Nephron progenitor cell (in vitro differentiated cells): ENCODE measurements at regions not wholly inside any gene's neighbourhood (a gene's known extent, or its start where the extent isn't known, plus 50 kb on each side); places are given as distances from the start of the nearest gene placed in this dataset.

Experiments
- DNase-seq: peaks from one replicate; pipeline ENCODE4 v3.0.0; 2021
- H3K27ac Mint-ChIP-seq: 2 replicates; pipeline ENCODE4 v1.8.0; 2021; ENCODE audit warnings: mild to moderate bottlenecking, moderate library complexity, mixed read lengths
- H3K27me3 Mint-ChIP-seq: 2 replicates; pipeline ENCODE4 v1.8.0; 2021; ENCODE audit warnings: mild to moderate bottlenecking, low read depth, mixed read lengths; ENCODE audit not compliant: poor library complexity
- H3K36me3 Mint-ChIP-seq: 2 replicates; pipeline ENCODE4 v1.8.0; 2021; ENCODE audit warnings: low read depth, mixed read lengths
- H3K4me1 Mint-ChIP-seq: 2 replicates; pipeline ENCODE4 v1.8.0; 2021; ENCODE audit warnings: mixed read lengths
- H3K4me3 Mint-ChIP-seq: 2 replicates; pipeline ENCODE4 v1.8.0; 2021; ENCODE audit warnings: mild to moderate bottlenecking, moderate library complexity, mixed read lengths
- H3K9me3 Mint-ChIP-seq: 2 replicates; pipeline ENCODE4 v1.8.0; 2021; ENCODE audit warnings: mild to moderate bottlenecking, moderate library complexity, mixed read lengths
- CTCF ChIP-seq: fragments of 200-600 bp; sonication (generic); IDR thresholded peaks from 2 replicates; pipeline ENCODE4 v1.5.0; 2021; ENCODE audit warnings: antibody characterized with exemption

DNA sequence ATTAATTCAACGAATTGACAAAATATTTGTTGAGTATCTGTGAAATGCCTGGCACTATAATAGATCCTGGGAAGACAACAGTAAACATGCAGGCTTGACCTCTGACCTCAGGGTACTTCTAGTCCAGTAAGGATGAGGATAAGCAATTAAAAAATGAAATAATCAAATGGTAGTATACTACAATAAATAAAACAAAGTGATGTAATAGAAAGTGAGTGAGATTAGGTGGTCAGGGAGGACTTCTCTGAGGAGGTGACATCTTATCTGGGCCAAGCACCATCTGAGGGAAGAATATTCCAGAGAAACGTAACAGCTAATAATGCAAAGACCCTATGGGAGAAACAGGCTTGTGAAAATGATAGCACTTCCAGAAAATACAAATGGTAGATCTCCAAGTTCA is 50.1 kb upstream of the RHOBTB1 start:
- TF ChIP-seq CTCF = no peak
- Mint-ChIP-seq H3K4me1 (peaks cover 5% of the 10 kb centered on the region), H3K27ac (no peak overlapping the region), H3K4me3 (no peak overlapping the region), H3K27me3 (peaks cover 9% of the 10 kb centered on the region), H3K36me3 (no peaks in the 10 kb centered on the region), H3K9me3 (no peaks in the 10 kb centered on the region)
- DNase-seq = no peak
